IMR-90 (cell line): ENCODE measurements at regions not wholly inside any gene's neighbourhood (a gene's known extent, or its start where the extent isn't known, plus 50 kb on each side); places are given as distances from the start of the nearest gene placed in this dataset.

Experiments used
- ATAC-seq: fragments of 200-7000 bp; cut with Tn5 transposase; 2 replicates; pipeline ENCODE4 v1.9.1; 2020; ENCODE audit warnings: low read depth, mild to moderate bottlenecking, moderate library complexity
- BruUV-seq: library from RNA; stranded (reverse); fragments of 400-500 nt; replicated peaks from 2 replicates; lab custom pipeline; 2021; lab: Mats Ljungman, UMichigan
- CTCF ChIA-PET: fragments of 300-600 bp; formaldehyde crosslinking; extraction: SDS; loops from one replicate; lab custom pipeline; 2021; ENCODE audit warnings: antibody characterized with exemption; lab: Yijun Ruan, JAX
- POLR2A ChIA-PET: fragments of 300-600 bp; sonication (Branson Sonifier 250); formaldehyde crosslinking; loops from one replicate; lab custom pipeline; 2022; ENCODE audit warnings: antibody characterized with exemption; ENCODE audit not compliant: unreplicated experiment; lab: Charles Lee
- DNase-seq: peaks from one replicate; pipeline ENCODE4 v3.0.0; 2013
- H2AFZ ChIP-seq: replicated peaks from 2 replicates; pipeline ENCODE3; 2013; ENCODE audit warnings: low read length, mild to moderate bottlenecking; ENCODE audit not compliant: poor library complexity
- H2AK5ac ChIP-seq: 2 replicates; pipeline ENCODE4 v1.6.1; 2013; ENCODE audit warnings: low read depth, low read length, inconsistent platforms
- H2AK9ac ChIP-seq: replicated peaks from 2 replicates; pipeline ENCODE3; 2013; ENCODE audit warnings: mild to moderate bottlenecking, low read depth, low read length, moderate library complexity; ENCODE audit not compliant: poor library complexity
- H2BK120ac ChIP-seq: 2 replicates; pipeline ENCODE4 v1.6.1; 2013; ENCODE audit warnings: low read depth, low read length, inconsistent platforms
- H2BK15ac ChIP-seq: 3 replicates; pipeline ENCODE4 v1.6.1; 2013; ENCODE audit warnings: low read depth, low read length, inconsistent platforms
- H2BK20ac ChIP-seq: 2 replicates; pipeline ENCODE4 v1.6.1; 2013; ENCODE audit warnings: low read depth, mild to moderate bottlenecking, inconsistent platforms, low read length, moderate library complexity
- H2BK5ac ChIP-seq: 2 replicates; pipeline ENCODE4 v1.6.1; 2013; ENCODE audit warnings: mild to moderate bottlenecking, low read depth, low read length, inconsistent platforms; ENCODE audit not compliant: poor library complexity, severe bottlenecking
- H3K14ac ChIP-seq: replicated peaks from 2 replicates; pipeline ENCODE4 v1.6.1; 2013; ENCODE audit warnings: low read depth, low read length, inconsistent platforms
- H3K18ac ChIP-seq: 2 replicates; pipeline ENCODE4 v1.6.1; 2013; ENCODE audit warnings: low read depth, low read length, control low read depth
- H3K23ac ChIP-seq: 2 replicates; pipeline ENCODE4 v1.6.1; 2013; ENCODE audit warnings: low read depth, low read length, inconsistent platforms
- H3K27ac ChIP-seq: 2 replicates; pipeline ENCODE4 v1.5.1; 2013; ENCODE audit warnings: mild to moderate bottlenecking, control low read depth, low read length; ENCODE audit not compliant: insufficient read depth
- H3K27me3 ChIP-seq: 2 replicates; pipeline ENCODE4 v1.6.1; 2013; ENCODE audit warnings: low read length; ENCODE audit not compliant: control insufficient read depth, insufficient read depth
- H3K36me3 ChIP-seq: 2 replicates; pipeline ENCODE4 v1.6.1; 2013; ENCODE audit warnings: low read length, mixed read lengths; ENCODE audit not compliant: control insufficient read depth, insufficient read depth
- H3K4ac ChIP-seq: 2 replicates; pipeline ENCODE4 v1.6.1; 2013; ENCODE audit warnings: low read depth, low read length, inconsistent platforms
- H3K4me1 ChIP-seq: 2 replicates; pipeline ENCODE4 v1.6.1; 2013; ENCODE audit warnings: low read length, mixed read lengths; ENCODE audit not compliant: control insufficient read depth, insufficient read depth
- H3K4me2 ChIP-seq: 2 replicates; pipeline ENCODE4 v1.6.1; 2013; ENCODE audit warnings: low read depth, mild to moderate bottlenecking, control low read depth, low read length, moderate library complexity
- H3K4me3 ChIP-seq: 2 replicates; pipeline ENCODE4 v1.5.1; 2013; ENCODE audit warnings: low read depth, mild to moderate bottlenecking, control low read depth, low read length, moderate library complexity; ENCODE audit not compliant: insufficient read depth
- H3K56ac ChIP-seq: 2 replicates; pipeline ENCODE4 v1.6.1; 2013; ENCODE audit warnings: low read length, inconsistent platforms; ENCODE audit not compliant: insufficient read depth; ENCODE audit errors: extremely low read depth
- H3K79me1 ChIP-seq, 2 experiments: 2 replicates each; pipeline ENCODE4 v1.6.1; 2013; ENCODE audit warnings: low read length in 2 of 2, inconsistent platforms in 1 of 2, low read depth in 1 of 2
- H3K9ac ChIP-seq: 2 replicates; pipeline ENCODE4 v1.6.1; 2013; ENCODE audit warnings: low read depth, low read length, control low read depth
- H3K9me1 ChIP-seq: 2 replicates; pipeline ENCODE4 v1.6.1; 2013; ENCODE audit warnings: low read length, inconsistent platforms; ENCODE audit not compliant: insufficient read depth
- H3K9me3 ChIP-seq: 2 replicates; pipeline ENCODE4 v1.6.1; 2013; ENCODE audit warnings: low read length; ENCODE audit not compliant: control insufficient read depth, insufficient read depth
- H4K20me1 ChIP-seq: 2 replicates; pipeline ENCODE4 v1.6.1; 2013; ENCODE audit warnings: low read length, inconsistent platforms; ENCODE audit not compliant: insufficient read depth
- H4K5ac ChIP-seq: 2 replicates; pipeline ENCODE4 v1.6.1; 2013; ENCODE audit warnings: mild to moderate bottlenecking, low read depth, low read length, control low read depth
- H4K8ac ChIP-seq, 2 experiments: 2 replicates each; pipeline ENCODE4 v1.6.1; 2013; ENCODE audit warnings: low read depth in 2 of 2, low read length in 2 of 2, control low read depth in 1 of 2, inconsistent platforms in 1 of 2
- H4K91ac ChIP-seq: 2 replicates; pipeline ENCODE4 v1.6.1; 2013; ENCODE audit warnings: low read depth, low read length, inconsistent platforms; ENCODE audit not compliant: insufficient read depth
- FOS ChIP-seq: fragments of 150-350 bp; IDR thresholded peaks from 2 replicates; pipeline ENCODE4 v1.6.1; 2016; ENCODE audit warnings: low read depth, low read length
- MAFK ChIP-seq: IDR thresholded peaks from 2 replicates; pipeline ENCODE4 v1.6.1; 2012; ENCODE audit warnings: low read depth, low read length, improper control_type of control experiment
- POLR2A ChIP-seq: IDR thresholded peaks from 2 replicates; pipeline ENCODE4 v1.6.1; 2012; ENCODE audit warnings: mild to moderate bottlenecking, low read depth, low read length
- WGBS, 2 experiments: methylation state at CpG; one replicate each; pipeline versions ENCODE4 v1.1.5 to v1.1.7; 2013; ENCODE audit warnings: missing lambda C conversion rate in 2 of 2; ENCODE audit not compliant: insufficient read length in 1 of 2; ENCODE audit errors: extremely low coverage in 2 of 2; 5-methylcytosine and 5-hydroxymethylcytosine counted together
- dilution Hi-C: fragments of 300-500 bp; cut with HindIII; formaldehyde crosslinking; loops from one replicate; pipeline ENCODE4 v1.14.3; 2018; ENCODE audit warnings: low sequenced_read_pairs; ENCODE audit not compliant: unreplicated experiment
- in situ Hi-C: fragments of 300-500 bp; cut with MboI; formaldehyde crosslinking; loops from 3 replicates; pipeline ENCODE4 v1.14.3; 2019; ENCODE audit warnings: low sequenced_read_pairs, inconsistent platforms, mixed read lengths
- intact Hi-C: fragments of 100-400 bp; cut with micrococcal nuclease; formaldehyde crosslinking; loops from 2 replicates; pipeline ENCODE4 v1.10.0; 2022

DNA sequence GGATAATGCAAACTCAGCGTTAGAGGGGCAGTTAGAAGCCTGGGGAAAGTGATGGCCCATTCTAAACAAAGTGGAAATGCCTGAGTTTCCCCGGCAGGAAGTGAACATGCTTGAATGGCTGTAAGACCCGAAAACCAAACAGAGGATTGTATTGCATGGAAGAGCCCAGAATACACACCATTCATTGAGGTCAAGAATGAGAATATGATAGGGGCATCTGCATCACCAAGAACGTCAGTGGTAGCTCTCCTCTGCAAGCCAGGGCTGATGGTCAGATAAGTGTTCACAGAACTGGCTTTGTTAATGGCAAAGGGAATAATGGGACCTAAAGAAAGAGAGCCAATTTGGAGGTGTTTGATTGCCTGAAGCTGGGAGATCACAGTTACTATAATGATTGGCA, 663.4 kb downstream of the KHDRBS2 start:
- no CpG with 5 or more reads among the region's 4 CpGs for WGBS, 2 experiments
- H4K5ac ChIP-seq = no peak overlapping the region
- no peak overlapping the region for H3K4ac ChIP-seq
- DNase-seq (no peak), ATAC-seq (no peak)
- no peak overlapping the region for H4K8ac ChIP-seq
- no peak overlapping the region for H3K4me3 ChIP-seq
- ChIA-PET POLR2A (no interaction called here), CTCF (no interaction called here)
- no peak overlapping the region for H3K14ac ChIP-seq
- no peaks in the 10 kb centered on the region for H3K27me3 ChIP-seq
- no peak overlapping the region for H2BK15ac ChIP-seq
- no peak overlapping the region for H2BK5ac ChIP-seq
- H3K18ac ChIP-seq = no peak overlapping the region
- H2AFZ ChIP-seq = no peak overlapping the region
- no peaks in the 10 kb centered on the region for H3K36me3 ChIP-seq
- no peak overlapping the region for H2BK120ac ChIP-seq
- no peaks in the 10 kb centered on the region for H3K4me1 ChIP-seq
- no peak overlapping the region for H2BK20ac ChIP-seq
- H3K9me3 ChIP-seq = peaks cover 8% of the 10 kb centered on the region; the same call in 1 of the 2 replicates
- H3K56ac ChIP-seq = no peak overlapping the region
- no TSS peak for BruUV-seq
- no peaks in the 10 kb centered on the region for H3K9me1 ChIP-seq
- in situ Hi-C loops (no loop called here), intact Hi-C loops (no loop called here), dilution Hi-C loops (no loop called here)
- H3K27ac ChIP-seq = no peak overlapping the region
- H3K9ac ChIP-seq = no peak overlapping the region
- no peak overlapping the region for H3K4me2 ChIP-seq
- no peaks in the 10 kb centered on the region for H4K20me1 ChIP-seq
- no peaks in the 10 kb centered on the region for H3K79me1 ChIP-seq
- TF ChIP-seq POLR2A (no peak), FOS (no peak), MAFK (no peak)
- no peak overlapping the region for H3K23ac ChIP-seq
- H4K91ac ChIP-seq = no peak overlapping the region
- no peak overlapping the region for H2AK9ac ChIP-seq
- no peak overlapping the region for H2AK5ac ChIP-seq
